Superior temporal gyrus (tissue), 1 donor: ENCODE measurements at regions not wholly inside any gene's neighbourhood (a gene's known extent, or its start where the extent isn't known, plus 50 kb on each side); places are given as distances from the start of the nearest gene placed in this dataset.
A peak's percentile ranks its signal among the peaks of the same experiment; 100 is the strongest.

Source experiments
- DNase-seq: peaks from one replicate; pipeline ENCODE4 v3.0.0-alpha.2; 2016; ENCODE audit errors: extremely low spot score

- no peak for DNase-seq
Measured at GRCh38 chr14:38901791-38902190, 201.2 kb downstream of the SEC23A start.

DNA sequence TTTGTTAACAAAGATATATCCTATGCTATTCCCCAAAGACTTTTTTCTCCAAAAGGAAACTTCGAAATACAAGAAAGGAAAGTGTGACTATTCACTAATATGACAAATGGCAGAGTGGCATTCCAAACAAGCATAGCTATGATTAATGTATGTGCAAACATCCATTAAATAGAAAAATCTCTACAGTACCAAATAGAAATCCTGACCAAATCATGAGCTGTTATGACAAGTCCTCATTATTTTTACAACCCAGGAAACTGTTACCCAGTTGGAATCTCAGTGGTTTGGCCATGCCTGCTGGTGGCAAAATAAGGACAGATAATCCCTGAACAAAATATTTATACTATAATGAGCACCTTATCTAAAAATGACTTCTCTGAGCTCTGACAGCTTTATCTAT, 202.1 kb downstream of the SEC23A start:
- DNase-seq, result no peak

DNA sequence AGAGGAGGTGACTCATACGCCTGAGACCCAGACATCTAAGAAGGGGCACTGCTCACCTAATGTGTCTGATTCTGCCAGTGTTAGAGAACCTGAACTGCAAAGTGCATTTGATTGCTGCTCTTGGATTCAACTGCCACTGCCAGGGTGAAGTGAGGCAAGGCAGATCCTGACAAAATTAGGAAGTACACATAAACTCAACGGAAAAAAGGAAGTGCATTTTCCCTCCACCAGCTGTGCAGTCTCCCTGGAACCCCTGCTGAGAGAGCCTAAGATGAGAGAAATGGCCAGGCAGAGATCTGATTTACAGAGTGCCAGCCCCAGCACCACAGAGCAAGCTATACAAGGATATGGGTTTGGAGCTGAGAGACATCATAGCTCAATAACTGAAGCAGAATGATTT, 215.3 kb downstream of the SEC23A start:
- DNase-seq, result no peak

DNA sequence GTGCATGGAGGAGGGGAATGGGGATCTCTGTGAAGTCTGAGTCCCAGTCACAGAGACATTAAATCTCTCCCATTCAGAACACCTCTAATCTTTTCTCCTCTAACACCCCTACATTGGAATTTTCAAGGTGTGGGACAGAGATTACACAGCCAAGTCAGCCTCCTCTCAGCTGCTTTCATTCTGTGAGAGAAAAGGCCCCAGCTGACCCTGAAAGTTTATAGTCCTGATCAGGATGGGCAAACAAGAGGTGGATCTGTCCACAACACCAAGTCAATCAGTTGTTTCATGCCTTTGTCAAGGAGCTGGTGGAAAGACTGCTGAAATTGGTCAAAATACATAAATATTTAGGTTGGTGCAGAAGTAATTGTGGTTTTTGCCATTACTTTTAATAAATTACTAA, 218.9 kb downstream of the SEC23A start:
- DNase-seq, result no peak

DNA sequence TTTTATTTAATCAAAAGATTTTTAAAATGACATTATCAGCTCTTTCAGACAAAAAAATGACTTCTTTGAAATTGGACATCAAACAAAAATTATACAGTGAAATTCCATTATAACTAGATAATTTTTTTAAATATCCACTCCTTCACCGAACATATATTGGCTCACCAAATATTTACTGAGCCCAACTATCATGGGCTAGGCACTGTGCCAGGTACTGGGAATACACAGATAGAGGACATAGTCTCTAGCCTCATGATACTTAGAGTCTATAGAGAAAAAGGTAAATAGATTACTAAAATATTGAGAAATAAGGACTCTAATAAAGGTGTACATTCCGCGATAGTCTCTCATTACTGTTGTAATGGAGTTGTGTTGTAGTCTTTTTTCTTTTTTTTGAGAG, 219.9 kb downstream of the SEC23A start:
- DNase-seq, result no peak

DNA sequence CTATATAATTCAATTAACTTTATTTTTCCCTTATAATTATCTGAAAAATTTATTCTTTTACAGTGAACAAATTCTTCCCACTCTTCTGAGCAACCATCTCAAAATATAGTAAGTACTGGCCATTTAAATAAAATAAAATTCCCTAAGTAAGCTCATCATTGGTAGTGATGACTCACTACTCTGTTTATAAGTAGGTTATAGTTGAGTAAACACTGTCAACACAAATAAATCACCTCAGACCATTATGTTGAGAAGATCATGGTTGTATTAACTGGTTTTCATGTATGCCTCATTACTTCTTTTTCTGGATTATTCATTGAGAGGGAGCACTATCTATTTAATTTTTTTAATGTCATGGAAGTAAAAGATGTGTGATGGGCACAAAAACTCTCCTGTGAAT, 220.5 kb downstream of the SEC23A start:
- DNase-seq, result no peak

DNA sequence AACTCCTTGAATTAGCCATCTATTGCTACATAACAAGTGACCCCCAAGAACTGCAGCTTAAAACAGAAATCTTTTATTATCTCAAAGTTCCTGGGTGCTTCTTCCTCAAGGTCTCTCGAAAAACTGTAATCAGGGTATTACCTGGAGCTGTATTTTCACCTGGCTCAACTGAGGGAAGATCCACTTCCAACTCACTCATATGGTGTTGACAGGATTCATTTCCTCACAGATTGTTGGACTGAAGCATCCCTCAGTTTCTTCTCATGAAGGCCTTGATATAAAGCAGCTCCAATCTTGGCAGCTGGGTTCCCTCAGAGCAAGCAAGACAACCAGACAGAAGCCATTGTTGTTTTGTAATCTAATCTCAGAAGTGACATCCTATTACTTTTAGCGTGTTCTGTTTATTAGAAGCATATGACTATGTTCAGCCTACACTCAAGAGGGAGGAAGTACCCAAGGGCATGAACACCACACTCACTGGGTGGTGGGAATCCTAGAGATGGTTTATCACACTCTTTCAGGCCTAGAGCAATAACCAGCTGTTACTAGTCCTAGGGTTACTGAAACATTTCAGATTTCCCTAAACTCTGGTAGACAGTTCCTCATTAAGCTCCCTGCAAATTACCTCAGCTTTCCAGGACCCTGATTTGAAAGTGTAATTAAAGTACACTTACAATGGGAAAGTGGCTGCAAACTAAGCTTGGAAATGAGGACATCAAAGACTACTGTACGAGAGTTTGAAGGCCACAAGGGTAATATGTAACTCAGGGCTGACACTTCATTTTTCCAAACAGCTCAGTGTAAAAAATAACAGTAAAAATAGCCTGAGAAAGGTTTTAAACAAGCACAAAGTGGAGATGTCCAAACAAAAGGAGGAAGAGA, 222.2 kb downstream of the SEC23A start:
- no peak for DNase-seq

DNA sequence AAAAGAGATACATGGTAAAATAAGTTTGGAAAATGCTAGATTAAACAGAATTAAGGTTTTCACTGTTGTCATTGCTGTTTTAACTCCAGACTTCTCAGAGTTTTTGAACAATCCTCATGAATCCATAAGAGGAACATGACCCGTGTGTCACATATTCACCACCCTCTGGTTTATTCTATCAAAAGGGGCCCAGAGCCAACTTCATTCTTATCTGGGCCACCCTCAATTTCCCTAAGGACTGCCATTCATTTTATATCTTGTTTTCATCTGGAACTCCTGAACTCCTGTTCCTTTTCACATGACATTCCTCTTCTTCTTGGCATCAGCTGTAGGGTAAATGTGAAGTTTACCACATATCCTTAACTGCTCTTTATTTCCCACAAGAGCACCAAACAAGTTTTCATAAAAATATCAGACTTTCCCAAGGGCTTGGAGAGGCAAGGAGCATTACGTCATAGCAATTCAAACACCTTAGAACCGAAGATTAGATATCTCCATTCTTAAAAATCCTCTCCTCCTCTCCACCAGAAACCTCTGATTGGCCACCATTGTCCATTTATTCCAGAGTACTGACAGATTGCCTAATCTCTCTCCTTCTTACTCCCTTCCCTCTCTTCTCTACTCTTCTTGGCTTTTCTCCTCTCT, 225.2 kb downstream of the SEC23A start:
- DNase-seq, result no peak

- DNase-seq, result no peak
Measured at GRCh38 chr14:38874721-38875120, 228.3 kb downstream of the SEC23A start.

- no peak for DNase-seq
Measured at GRCh38 chr14:38873941-38874612, 229.0 kb downstream of the SEC23A start.

DNA sequence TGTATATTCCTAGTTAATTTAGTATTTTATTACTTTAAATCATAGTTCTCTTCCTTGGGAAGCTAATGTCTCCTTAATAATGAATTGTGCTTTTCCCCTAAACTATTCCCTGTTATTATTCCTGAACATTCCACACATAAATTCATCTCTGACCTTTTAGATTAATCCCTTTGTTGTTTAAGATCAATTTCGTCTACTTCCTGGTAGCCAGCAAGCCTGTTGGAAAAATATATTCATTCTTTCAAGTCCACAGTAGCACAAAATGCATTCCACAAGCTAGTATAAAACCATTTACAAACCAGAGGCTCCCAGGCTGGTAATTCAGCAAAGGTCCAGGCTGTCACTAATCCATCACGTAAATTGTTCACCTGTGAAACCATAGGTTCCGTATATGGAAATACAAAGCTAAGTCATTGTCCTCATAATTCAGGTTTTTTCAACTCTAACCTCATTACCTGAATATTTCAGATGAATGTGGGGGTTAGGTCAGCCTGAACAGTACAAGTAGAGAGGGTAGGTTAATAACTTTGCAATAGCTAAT, 232.7 kb downstream of the SEC23A start:
- no peak for DNase-seq

DNA sequence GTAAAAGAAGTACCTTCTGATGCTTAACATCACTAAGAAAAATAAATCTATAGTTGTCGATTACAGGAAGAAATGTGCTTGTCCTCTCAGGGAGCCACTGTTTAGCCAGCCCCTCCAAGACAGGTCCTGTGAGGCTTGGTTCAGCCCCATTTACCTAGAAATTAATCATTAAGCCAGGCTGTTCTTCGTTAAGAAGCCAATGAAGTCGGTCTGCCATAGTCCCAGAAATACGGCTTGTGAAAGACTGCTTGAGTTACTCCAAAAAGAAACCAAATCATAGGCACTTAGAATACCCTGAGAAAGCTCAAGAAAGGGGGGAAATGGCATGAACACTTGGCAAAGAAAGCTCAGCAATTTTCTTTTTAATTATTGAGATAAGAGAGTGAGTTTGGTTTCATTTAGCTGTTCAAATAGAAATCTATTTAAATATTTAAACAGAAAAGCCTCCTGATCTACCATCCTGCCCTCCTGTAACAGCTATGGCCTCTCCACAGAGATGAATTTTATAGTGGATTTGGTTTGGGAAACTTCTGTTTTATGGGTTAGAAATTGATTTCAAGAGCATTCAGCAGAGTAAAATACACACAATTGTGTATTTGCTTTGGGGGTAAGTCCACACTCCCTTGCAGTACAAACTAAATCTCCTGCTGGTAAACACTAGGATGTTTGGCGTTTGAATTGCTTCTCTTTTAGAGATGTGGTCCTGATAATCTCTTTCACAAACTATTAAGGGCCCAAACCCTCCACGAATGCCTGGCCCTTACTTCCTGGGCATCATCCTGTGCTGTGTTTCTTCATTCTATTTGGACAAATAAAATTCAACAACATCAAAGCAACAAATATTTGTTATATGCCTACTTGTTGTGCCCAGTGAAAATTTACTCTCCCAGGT, 234.4 kb downstream of the SEC23A start:
- peak; percentile 60 for DNase-seq

- DNase-seq, result peak; percentile 97
Measured at GRCh38 chr14:38867561-38868150, 235.4 kb downstream of the SEC23A start.

DNA sequence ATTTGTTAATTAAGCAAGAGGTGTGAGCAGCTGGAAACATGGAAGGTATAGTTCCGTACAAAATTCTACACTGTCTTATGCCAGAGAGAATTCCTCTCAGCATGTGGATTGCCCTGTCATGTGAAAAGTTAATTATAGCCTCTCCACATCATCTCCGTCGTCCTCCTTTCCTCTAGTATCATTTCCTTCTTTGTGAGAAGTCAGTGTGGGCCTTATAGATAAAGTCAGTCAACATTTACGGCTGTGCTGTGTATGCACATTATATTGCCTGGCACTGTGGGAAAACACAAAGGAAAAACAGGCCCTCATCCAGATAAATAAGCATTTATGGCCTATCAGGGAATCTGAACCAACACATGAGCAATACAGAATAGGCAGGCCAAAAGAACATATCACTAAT, 236.6 kb downstream of the SEC23A start:
- peak; percentile 58 for DNase-seq

DNA sequence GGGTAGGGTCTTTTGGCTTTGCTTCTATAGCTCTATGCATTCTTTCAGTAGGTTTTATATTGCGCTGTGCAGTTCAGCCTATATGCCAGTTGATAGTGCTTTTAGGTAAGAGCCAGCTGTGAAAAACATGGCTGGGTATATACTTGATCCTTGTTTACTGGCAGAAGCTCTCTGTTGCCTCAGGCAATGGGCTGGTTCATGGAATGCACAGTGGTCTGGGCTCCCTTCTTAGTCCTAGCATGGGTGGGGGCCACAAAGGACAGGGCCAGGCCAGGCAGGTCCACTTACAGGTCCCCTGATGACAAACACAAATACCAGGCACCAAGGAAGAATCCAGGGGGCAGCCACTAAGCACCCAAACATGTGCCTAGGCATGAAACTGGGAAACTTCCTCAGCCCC, 240.7 kb downstream of the SEC23A start:
- no peak for DNase-seq

DNA sequence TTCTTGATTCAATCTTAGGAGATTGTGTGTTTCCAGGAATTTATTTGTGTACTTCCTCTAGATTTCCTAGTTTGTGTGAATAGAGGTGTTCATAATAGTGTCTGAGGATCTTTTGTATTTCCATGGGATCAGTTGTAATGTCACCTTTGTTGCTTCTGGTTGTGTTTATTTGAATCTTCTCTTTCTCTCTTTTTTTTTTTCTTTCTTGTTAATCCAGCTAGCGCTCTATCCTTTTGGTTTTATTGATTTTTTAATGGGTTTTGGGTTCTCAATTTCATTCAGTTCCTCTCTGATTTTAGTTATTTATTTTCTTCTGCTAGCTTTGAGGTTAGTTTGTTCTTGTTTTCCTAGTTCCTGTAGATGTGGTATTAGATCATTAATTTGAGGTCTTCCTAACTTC, 242.5 kb downstream of the SEC23A start:
- no peak for DNase-seq

DNA sequence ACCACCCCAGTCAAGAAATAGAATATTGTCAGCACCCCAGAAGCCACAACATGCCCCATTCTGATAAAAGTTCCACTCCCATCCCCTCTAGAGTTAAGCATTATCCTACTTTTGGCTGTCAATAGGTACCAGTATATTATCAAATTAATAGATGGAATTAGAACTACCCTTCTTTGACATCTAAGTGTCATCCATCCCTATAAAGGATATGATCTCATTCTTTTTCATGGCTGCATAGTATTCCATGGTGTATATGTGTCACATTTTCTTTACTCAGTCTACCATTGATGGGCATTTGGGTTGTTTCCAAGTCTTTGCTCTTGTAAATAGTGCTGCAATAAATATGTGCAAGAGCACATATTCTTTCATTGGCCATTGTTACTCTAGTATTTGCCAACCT, 246.2 kb downstream of the SEC23A start:
- DNase-seq, result no peak

DNA sequence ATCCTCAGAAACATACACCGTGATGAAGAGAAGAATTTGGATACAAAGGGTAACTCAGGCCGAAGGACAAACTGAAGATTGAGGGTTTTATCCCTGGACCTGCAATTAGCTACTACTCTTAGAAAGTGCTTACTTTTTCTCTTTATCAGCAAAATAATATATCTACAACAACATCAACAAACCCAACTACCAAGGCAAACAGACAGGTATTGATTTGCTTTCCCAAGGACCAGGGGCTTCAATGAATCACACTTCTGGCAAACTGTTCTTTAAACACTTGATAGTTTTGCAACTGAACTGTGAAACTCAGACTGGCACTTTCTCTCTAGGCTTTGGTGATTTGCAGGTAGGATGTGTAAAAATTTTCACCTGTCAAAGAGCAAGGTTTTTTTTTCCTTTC, 247.5 kb downstream of the SEC23A start:
- DNase-seq, result no peak

- no peak for DNase-seq
Measured at GRCh38 chr14:38851111-38851510, 251.9 kb downstream of the SEC23A start.

GRCh38 chr14:38850664-38851063, 252.4 kb downstream of the SEC23A start:
- DNase-seq, result no peak
